H1 (cell line): ENCODE measurements at regions not wholly inside any gene's neighbourhood (a gene's known extent, or its start where the extent isn't known, plus 50 kb on each side); places are given as distances from the start of the nearest gene placed in this dataset.

Experiments
- ATF3 ChIP-seq: IDR thresholded peaks from 2 replicates; pipeline ENCODE4 v1.6.1; 2011; ENCODE audit warnings: low read depth, mild to moderate bottlenecking, low read length; ENCODE audit not compliant: insufficient read depth
- CHD2 ChIP-seq: IDR thresholded peaks from 2 replicates; pipeline ENCODE4 v1.6.1; 2012; ENCODE audit warnings: low read length, improper control_type of control experiment
- CTBP2 ChIP-seq: IDR thresholded peaks from 2 replicates; pipeline ENCODE4 v1.7.0; 2011; ENCODE audit warnings: borderline replicate concordance, mild to moderate bottlenecking, moderate library complexity, mixed read lengths, low read length; ENCODE audit not compliant: insufficient read depth, insufficient read length
- POLR2A ChIP-seq, 2 experiments: IDR thresholded peaks; 1 replicate in 1 of 2; 2 replicates in 1 of 2; pipeline ENCODE4 v1.6.1; 2011; ENCODE audit warnings: low read depth in 2 of 2, low read length in 2 of 2, mild to moderate bottlenecking in 2 of 2; ENCODE audit errors: control extremely low read depth in 1 of 2
- SRF ChIP-seq: IDR thresholded peaks from 2 replicates; pipeline ENCODE4 v1.6.1; 2011; ENCODE audit warnings: mild to moderate bottlenecking, low read depth, low read length, moderate library complexity

DNA sequence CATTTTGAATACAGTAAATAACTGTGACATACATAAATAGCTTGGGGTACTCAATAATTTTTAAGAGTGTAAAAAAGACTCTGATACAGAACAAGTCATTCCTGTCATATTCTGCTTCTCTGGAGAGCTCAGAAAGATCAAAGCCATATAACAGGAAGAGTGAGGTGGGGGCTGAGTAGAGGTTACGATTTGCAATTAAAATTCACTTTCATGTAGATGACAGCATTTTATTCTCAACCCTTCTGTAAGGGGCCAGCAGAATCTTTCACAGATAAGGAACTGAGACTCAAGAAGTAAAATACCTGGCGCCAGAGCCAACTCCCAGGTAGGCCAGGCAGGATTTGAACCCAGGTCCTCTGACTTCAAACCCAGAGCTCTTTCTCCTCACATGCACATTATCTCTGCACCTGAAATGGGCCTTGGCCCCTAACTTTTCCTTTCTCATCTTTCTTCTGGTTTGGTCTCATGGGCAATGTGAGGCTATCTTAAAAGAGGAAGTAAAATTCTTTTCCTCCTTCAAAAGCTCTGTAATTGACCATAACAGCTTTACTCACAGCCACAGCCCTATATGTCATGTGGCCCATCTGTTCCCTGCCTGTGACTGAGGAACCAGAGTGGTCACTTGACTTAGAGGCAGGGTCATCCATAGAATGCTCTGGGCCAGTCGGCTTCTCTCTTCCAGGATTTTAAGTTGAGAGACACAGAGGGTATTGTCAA lies 80.9 kb upstream of the SYT6 start (continued):
- TF ChIP-seq CHD2 (no peak), POLR2A (IDR thresholded peaks at IDR 0.05; ENCODE audit: control extremely low read depth in 1 of 2, low read depth in 2 of 2, low read length in 2 of 2) (no peak), ATF3 (no peak), SRF (no peak), CTBP2 (no peak)
